SK-N-SH (cell line): ENCODE measurements at regions not wholly inside any gene's neighbourhood (a gene's known extent, or its start where the extent isn't known, plus 50 kb on each side); places are given as distances from the start of the nearest gene placed in this dataset.

ENCODE experiments used
- CTCF ChIA-PET: fragments of 300-600, 350-600 bp; formaldehyde crosslinking; extraction: SDS; loops from one replicate; lab custom pipeline; 2021; lab: Yijun Ruan, JAX
- POLR2A ChIA-PET: fragments of 350-600 bp; sonication (Branson Sonifier 250); formaldehyde crosslinking; extraction: SDS; loops from one replicate; lab custom pipeline; 2020; ENCODE audit warnings: antibody characterized with exemption, inconsistent platforms; lab: Yijun Ruan, JAX
- DNase-seq: peaks from one replicate; pipeline ENCODE4 v3.0.0; 2012
- H2AFZ ChIP-seq: fragments of 200-600 bp; sonication (generic); 2 replicates; pipeline ENCODE4 v1.8.1; 2016; ENCODE audit warnings: antibody characterized with exemption, mild to moderate bottlenecking, low read depth
- H3F3A ChIP-seq: fragments of 200-600 bp; sonication (generic); replicated peaks from 2 replicates; pipeline ENCODE3; 2016; ENCODE audit warnings: antibody characterized with exemption, mild to moderate bottlenecking; ENCODE audit not compliant: insufficient read depth
- H3K27ac ChIP-seq, 2 experiments: fragments of 200-500 bp in 1 of 2; fragments of 200-600 bp in 1 of 2; sonication (Bioruptor generic) in 1 of 2; sonication (generic), shearing (Covaris generic) in 1 of 2; 2 replicates each; pipeline versions ENCODE4 v1.5.1 to v1.6.1; 2014 to 2016; ENCODE audit warnings: low read depth in 2 of 2, inconsistent platforms in 1 of 2, low read length in 1 of 2, mild to moderate bottlenecking in 1 of 2, mixed read lengths in 1 of 2
- H3K27me3 ChIP-seq: fragments of 200-600 bp; sonication (generic), shearing (Covaris generic); 2 replicates; pipeline ENCODE4 v1.6.1; 2016; ENCODE audit warnings: mixed run types; ENCODE audit not compliant: insufficient read depth
- H3K36me3 ChIP-seq, 2 experiments: fragments of 200-500 bp in 1 of 2; fragments of 200-600 bp in 1 of 2; sonication (Bioruptor generic) in 1 of 2; sonication (generic) in 1 of 2; replicated peaks in 1 of 2; 2 replicates each; pipeline versions ENCODE3 to v1.5.1; 2014 to 2016; ENCODE audit warnings: low read length in 1 of 2, mild to moderate bottlenecking in 1 of 2; ENCODE audit not compliant: insufficient read depth in 2 of 2, control insufficient read depth in 1 of 2
- H3K4me1 ChIP-seq, 2 experiments: fragments of 200-500 bp in 1 of 2; fragments of 200-600 bp in 1 of 2; sonication (Bioruptor generic) in 1 of 2; sonication (generic), shearing (Covaris generic) in 1 of 2; 2 replicates each; pipeline versions ENCODE4 v1.5.1 to v1.6.1; 2014 to 2016; ENCODE audit warnings: low read depth in 1 of 2, low read length in 1 of 2, mixed run types in 1 of 2; ENCODE audit not compliant: insufficient read depth in 2 of 2, control insufficient read depth in 1 of 2
- H3K4me2 ChIP-seq: fragments of 200-600 bp; sonication (generic), shearing (Covaris generic); 2 replicates; pipeline ENCODE4 v1.6.1; 2017; ENCODE audit warnings: mixed run types
- H3K4me3 ChIP-seq, 2 experiments: fragments of 200-500 bp in 1 of 2; fragments of 200-600 bp in 1 of 2; sonication (Bioruptor generic) in 1 of 2; sonication (generic), shearing (Covaris generic) in 1 of 2; 2 replicates each; pipeline versions ENCODE4 v1.5.1 to v1.8.1; 2014 to 2016; ENCODE audit warnings: low read depth in 2 of 2, inconsistent platforms in 1 of 2, low read length in 1 of 2, mild to moderate bottlenecking in 1 of 2, mixed read lengths in 1 of 2, moderate library complexity in 1 of 2
- H3K79me2 ChIP-seq: fragments of 200-600 bp; sonication (generic); 2 replicates; pipeline ENCODE4 v1.8.1; 2017; ENCODE audit warnings: mild to moderate bottlenecking; ENCODE audit not compliant: insufficient read depth
- H3K9ac ChIP-seq: fragments of 200-600 bp; sonication (generic); 2 replicates; pipeline ENCODE4 v1.6.1; 2017; ENCODE audit warnings: mixed run types
- H3K9me2 ChIP-seq: fragments of 200-600 bp; sonication (generic); 2 replicates; pipeline ENCODE4 v1.6.1; 2017; ENCODE audit warnings: mixed run types
- H3K9me3 ChIP-seq: fragments of 200-600 bp; sonication (generic); 2 replicates; pipeline ENCODE4 v1.6.1; 2017; ENCODE audit warnings: mixed run types, mild to moderate bottlenecking, moderate library complexity
- H4K20me1 ChIP-seq: fragments of 200-600 bp; sonication (generic); 2 replicates; pipeline ENCODE4 v1.6.1; 2017; ENCODE audit warnings: mild to moderate bottlenecking, mixed run types; ENCODE audit not compliant: insufficient read depth
- EP300 ChIP-seq, 2 experiments: IDR thresholded peaks; 2 replicates each; pipeline versions ENCODE4 v1.4.0 to v1.6.1; 2012; ENCODE audit warnings: borderline replicate concordance in 1 of 2, low read depth in 1 of 2, low read length in 1 of 2
- EZH2phosphoT487 ChIP-seq: fragments of 200-600 bp; sonication (generic); IDR thresholded peaks from 2 replicates; pipeline ENCODE4 v1.6.1; 2017; ENCODE audit warnings: low read depth, mixed run types, mild to moderate bottlenecking, antibody characterized with exemption, moderate library complexity, borderline replicate concordance
- FOXJ3 ChIP-seq: sonication (generic); formaldehyde crosslinking; IDR thresholded peaks from 2 replicates; pipeline ENCODE4 v1.5.1; 2020; ENCODE audit warnings: mild to moderate bottlenecking, missing genetic modification reagents
- NFIC ChIP-seq: IDR thresholded peaks from 2 replicates; pipeline ENCODE4 v1.4.0; 2012; ENCODE audit warnings: borderline replicate concordance
- POLR2AphosphoS5 ChIP-seq: IDR thresholded peaks from 2 replicates; pipeline ENCODE4 v1.6.1; 2012; ENCODE audit warnings: low read depth, low read length
- RCOR1 ChIP-seq: fragments of 150-350 bp; IDR thresholded peaks from 2 replicates; pipeline ENCODE4 v1.6.1; 2017; ENCODE audit warnings: antibody characterized with exemption, low read length
- REST ChIP-seq: IDR thresholded peaks from 2 replicates; pipeline ENCODE4 v1.6.1; 2012; ENCODE audit warnings: mild to moderate bottlenecking, low read depth, low read length, moderate library complexity
- USF1 ChIP-seq: IDR thresholded peaks from 2 replicates; pipeline ENCODE4 v1.4.0; 2012; ENCODE audit warnings: low read depth, borderline replicate concordance
- YY1 ChIP-seq: IDR thresholded peaks from 2 replicates; pipeline ENCODE4 v1.4.0; 2012; ENCODE audit warnings: low read depth, mild to moderate bottlenecking
- WGBS: methylation state at CpG from one replicate; pipeline ENCODE4 v1.1.6; 2017; ENCODE audit warnings: low lambda C conversion rate; 5-methylcytosine and 5-hydroxymethylcytosine counted together

GRCh38 chr14:87230726-87231125 is 762.3 kb downstream of the GALC start:
- Histone ChIP-seq H3K4me3 (no peak overlapping the region), H3K9me3 (no peaks in the 10 kb centered on the region), H3K27me3 (no peaks in the 10 kb centered on the region), H3K4me2 (no peak overlapping the region), H3K36me3 (no peaks in the 10 kb centered on the region), H3K9ac (no peak overlapping the region), H3K4me1 (no peaks in the 10 kb centered on the region), H3K9me2 (no peaks in the 10 kb centered on the region), H3K27ac (no peak overlapping the region), H3K79me2 (no peaks in the 10 kb centered on the region), H2AFZ (no peak overlapping the region), H3F3A (no peaks in the 10 kb centered on the region), H4K20me1 (no peaks in the 10 kb centered on the region)
- no peak for TF ChIP-seq EP300 (IDR thresholded peaks at IDR 0.05; ENCODE audit: borderline replicate concordance in 1 of 2, low read depth in 1 of 2, low read length in 1 of 2)
- no peak for TF ChIP-seq YY1
- TF ChIP-seq NFIC = no peak
- TF ChIP-seq EZH2phosphoT487 = no peak
- no peak for TF ChIP-seq POLR2AphosphoS5
- TF ChIP-seq RCOR1 = no peak
- no peak for TF ChIP-seq USF1
- no peak for TF ChIP-seq REST
- no peak for DNase-seq
- ChIA-PET POLR2A (no interaction called here), CTCF (interaction anchor here (1.2 kb wide), 1 partner anchor 31 kb away, joined by 3 read pairs; no protein-coding TSS in a partner anchor)

- no peak overlapping the region for H3K4me3 ChIP-seq
- H4K20me1 ChIP-seq = no peaks in the 10 kb centered on the region
- 0% methylated on average over 1 of the region's 1 CpG for WGBS
- ChIA-PET CTCF (no interaction called here), POLR2A (no interaction called here)
- H3K4me2 ChIP-seq = no peak overlapping the region
- H3K9me2 ChIP-seq = no peaks in the 10 kb centered on the region
- no peaks in the 10 kb centered on the region for H3K36me3 ChIP-seq
- TF ChIP-seq FOXJ3 = no peak
- TF ChIP-seq, all 33 proteins: peak for 0
- Histone ChIP-seq H3K4me1 (no peaks in the 10 kb centered on the region), H3K27me3 (no peaks in the 10 kb centered on the region), H3K79me2 (no peaks in the 10 kb centered on the region), H3F3A (no peaks in the 10 kb centered on the region), H3K27ac (no peak overlapping the region), H2AFZ (no peak overlapping the region), H3K9ac (no peak overlapping the region), H3K9me3 (no peaks in the 10 kb centered on the region)
- DNase-seq = no peak
These were observed 763.9 kb downstream of the GALC start for GRCh38 chr14:87229131-87229530.
